Activated T-cell treated with anti-CD3 and anti-CD28 coated beads for 4 hours (primary cell): ENCODE measurements at regions not wholly inside any gene's neighbourhood (a gene's known extent, or its start where the extent isn't known, plus 50 kb on each side); places are given as distances from the start of the nearest gene placed in this dataset.
"Not testable (repeated sequence)": the region's sequence is repeated elsewhere in the genome, so short reads cannot be mapped to it uniquely, and the experiment has no call there.

ENCODE experiments used
- DNase-seq: peaks from one replicate; pipeline ENCODE4 v3.0.0-alpha.2; 2020

- DNase-seq, result no peak
These were observed 103.1 kb downstream of the KIF4B start for GRCh38 chr5:155116456-155117251.

DNA sequence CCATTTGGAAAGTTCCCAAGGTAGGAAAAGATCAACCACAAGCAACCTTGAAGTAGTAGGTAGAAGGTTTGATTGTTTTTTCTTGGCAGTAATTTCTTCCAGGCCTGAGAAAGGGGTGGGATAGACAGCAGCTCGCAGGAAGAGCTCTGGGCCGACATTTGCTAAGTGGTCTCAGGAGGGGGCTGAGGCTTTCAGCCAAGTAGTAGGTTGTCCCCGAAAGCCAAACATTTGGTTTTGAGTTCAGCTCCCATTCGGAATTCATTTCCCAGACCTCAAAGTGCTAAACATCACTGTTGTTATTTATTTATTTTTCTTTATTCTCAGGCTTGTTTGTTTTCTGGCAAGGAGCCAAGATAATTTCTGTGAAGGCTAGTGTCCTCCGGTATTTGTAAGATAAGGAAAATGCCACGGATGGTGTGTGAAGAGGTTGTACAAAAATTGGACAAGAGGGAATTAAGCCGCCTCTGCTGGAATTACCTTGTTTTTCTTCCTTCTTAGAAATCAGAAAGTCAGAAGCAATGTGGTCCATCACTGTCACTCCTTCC is 112.1 kb downstream of the KIF4B start:
- no peak for DNase-seq

DNA sequence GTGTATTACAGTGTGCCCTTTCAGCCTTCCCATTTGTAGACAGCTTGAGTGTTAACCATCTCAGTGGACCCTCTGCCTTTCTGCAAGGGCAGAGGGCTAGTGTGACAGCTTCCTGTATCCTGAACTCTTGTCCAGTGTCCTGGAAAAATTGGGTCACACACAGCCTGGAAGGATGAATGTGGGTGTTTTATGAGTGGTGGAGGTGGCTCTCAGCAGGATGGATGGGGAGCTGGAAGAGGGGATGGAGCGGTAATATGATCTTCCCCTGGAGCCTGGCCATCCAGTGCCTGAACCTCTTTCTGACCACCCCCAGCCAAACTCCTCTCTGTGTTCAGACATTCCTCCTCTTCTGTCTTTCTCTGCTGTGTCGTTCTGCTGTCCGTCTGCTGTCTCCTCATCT is 113.0 kb downstream of the KIF4B start:
- DNase-seq, result no peak

DNA sequence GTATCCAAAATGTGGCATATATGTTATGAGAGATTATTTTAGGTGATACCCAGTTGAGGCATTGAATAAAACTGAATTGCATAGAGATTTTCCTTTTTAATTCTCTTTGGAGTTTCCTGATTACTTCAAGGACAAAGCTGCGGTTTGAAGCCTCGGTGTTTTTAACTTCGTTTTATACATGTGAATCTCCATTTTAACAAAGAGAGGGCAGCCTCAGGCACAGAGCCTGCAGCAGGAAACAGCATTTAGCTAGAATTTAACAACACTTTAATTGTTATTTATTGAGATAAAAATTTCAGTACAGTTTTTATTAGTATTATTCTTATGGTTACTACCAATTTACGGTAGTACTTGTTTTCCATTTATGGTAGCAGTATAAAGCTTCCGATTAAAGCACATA is 114.0 kb downstream of the KIF4B start:
- no peak for DNase-seq

- no peak for DNase-seq
These were observed 115.4 kb downstream of the KIF4B start for GRCh38 chr5:155128786-155129512.

DNA sequence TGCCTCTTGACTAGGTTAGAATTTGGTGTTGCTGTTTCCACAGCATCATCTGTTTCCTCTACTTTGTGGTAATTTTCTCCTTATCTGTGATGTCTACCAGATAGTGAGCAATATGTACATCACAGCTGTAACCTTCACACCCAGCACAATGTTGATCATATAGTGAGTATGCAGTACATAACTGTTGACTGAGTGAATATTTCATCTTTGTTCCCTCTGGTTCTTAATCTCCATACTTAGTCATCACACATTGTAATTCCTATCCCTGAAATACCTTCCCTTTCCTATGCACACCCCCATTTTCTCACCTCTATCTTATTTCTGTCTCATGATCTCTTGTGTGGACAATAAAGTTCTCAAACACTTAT is 115.9 kb downstream of the KIF4B start:
- DNase-seq, result no peak

- DNase-seq, result no peak
These were observed 120.6 kb downstream of the KIF4B start for GRCh38 chr5:155134130-155134529.

GRCh38 chr5:155136216-155136850 is 122.8 kb downstream of the KIF4B start:
- DNase-seq, result no peak

DNA sequence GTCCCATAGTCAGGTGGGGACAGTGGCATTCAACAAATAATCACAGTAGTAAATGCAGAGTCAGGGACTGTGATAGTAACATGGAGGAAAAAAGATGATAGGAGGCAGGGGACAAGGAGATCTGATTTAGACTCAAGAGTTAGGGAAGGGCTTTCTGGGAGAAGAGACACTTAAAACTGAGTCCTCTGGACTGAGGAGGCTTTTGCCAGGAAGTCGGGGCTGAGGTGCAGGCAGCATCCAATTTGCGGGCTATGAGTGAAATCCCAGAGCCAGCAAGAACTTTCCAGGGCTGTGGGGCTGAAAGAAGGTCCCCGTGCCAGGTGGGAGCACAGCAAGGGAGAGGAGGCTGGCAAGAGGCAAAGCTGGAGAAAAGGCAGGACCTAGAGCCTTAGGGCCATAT is 124.1 kb downstream of the KIF4B start:
- DNase-seq, result no peak

GRCh38 chr5:155140646-155141045 is 127.1 kb downstream of the KIF4B start:
- DNase-seq, result no peak

DNA sequence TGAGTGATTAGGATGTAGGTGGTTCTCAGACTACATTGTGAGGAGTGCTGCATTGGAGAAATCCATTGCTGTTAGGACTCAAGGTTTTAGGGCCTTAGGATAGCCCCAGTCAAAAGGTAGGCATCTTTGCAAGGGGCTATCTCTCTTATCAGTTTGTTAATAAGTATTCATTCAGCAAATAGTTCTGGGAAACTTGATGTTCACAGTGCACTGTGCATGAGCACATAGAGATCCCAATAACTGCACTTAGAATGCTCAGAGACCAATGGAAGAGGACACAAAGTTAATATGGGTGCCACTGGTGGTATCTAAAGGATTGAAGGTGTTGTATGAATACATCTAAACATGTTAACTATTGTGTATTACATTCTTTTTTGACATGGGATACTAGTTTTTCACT is 131.4 kb downstream of the KIF4B start:
- no peak for DNase-seq

DNA sequence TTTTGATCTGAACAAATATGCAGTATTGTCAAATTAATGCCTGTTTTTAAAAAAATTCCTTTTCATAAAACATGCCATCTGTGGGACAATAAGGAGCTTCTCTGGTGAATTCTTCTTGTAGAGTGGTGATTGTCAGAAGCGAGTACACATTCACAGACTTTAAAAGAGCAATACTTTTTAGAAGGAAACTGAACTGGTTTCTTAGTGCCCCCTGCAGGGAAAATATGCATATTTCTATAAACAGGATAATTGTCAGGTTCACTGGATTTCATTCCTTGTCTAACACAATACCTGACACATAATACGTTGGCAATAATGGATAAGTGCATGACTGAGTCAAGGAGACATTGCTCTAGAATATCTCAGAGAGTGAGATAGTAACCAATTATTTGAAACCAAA is 133.7 kb downstream of the KIF4B start:
- no peak for DNase-seq

- no peak for DNase-seq
These were observed 135.1 kb downstream of the KIF4B start for GRCh38 chr5:155148694-155149093.

DNA sequence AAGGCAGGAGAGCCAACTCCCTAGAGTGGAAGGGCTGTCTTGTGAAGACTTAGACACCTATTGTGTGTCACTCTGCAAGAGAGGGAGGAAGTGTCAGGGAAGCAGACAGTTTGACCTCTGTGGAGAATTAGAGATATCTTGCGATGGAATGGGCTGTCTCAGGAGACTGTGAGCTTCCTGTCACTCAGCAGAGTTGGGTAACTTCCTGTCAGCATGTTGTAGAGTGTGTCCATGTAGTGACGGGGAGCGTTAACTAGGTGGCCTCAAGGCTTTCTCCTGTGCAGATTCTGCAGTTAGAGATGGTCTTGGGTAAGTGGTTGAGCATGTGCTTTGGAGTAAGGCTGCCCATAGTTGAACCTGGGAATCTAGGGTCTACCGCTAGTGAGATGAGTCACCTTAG is 136.5 kb downstream of the KIF4B start:
- DNase-seq, result no peak

GRCh38 chr5:155154973-155155372 is 141.4 kb downstream of the KIF4B start:
- DNase-seq, result no peak

GRCh38 chr5:155163084-155163483 is 149.5 kb downstream of the KIF4B start:
- DNase-seq, result not testable (repeated sequence)

- DNase-seq, result no peak
These were observed 154.2 kb downstream of the KIF4B start for GRCh38 chr5:155167736-155168135.

GRCh38 chr5:155181542-155181941 is 168.0 kb downstream of the KIF4B start:
- no peak for DNase-seq

- no peak for DNase-seq
These were observed 175.9 kb downstream of the KIF4B start for GRCh38 chr5:155189476-155189875.

DNA sequence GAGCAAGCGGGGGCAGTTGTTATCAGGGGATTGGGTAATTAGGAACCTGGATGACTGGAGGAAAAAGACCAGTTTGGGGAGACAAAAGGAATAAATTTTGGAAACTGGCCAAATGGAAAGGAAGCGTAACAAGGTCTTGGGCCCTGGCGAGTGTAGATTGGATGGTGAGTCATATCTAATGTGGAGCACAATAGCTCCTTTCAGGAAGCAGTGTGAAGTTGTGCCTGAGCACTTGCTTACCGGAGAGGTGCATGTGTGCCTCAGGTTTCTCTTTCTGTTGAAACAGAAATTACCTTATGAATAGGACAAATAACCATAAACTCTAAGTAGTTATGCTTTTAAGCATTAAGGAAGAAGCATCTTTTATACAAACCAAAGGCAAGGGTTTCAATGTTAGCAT is 176.4 kb downstream of the KIF4B start:
- DNase-seq, result no peak

DNA sequence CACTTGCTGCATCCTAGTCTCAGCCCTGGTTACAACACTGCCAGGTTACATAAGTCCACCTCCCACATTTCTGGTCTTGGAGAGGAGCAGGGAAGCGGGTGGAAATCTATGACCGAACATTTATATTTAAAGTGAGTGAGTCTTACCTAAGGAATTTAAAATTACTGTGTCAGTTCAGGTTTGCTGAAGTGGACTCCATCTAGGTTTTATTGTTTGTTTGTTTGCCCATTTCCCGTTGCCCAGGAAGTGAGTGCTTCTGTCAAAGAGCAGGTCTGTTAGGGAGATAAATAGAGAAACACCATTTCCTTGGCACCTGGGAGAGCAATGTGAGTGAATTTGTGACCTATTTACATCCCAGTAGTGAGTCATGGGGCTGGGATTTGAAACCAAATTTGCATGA is 179.5 kb downstream of the KIF4B start:
- DNase-seq, result no peak

DNA sequence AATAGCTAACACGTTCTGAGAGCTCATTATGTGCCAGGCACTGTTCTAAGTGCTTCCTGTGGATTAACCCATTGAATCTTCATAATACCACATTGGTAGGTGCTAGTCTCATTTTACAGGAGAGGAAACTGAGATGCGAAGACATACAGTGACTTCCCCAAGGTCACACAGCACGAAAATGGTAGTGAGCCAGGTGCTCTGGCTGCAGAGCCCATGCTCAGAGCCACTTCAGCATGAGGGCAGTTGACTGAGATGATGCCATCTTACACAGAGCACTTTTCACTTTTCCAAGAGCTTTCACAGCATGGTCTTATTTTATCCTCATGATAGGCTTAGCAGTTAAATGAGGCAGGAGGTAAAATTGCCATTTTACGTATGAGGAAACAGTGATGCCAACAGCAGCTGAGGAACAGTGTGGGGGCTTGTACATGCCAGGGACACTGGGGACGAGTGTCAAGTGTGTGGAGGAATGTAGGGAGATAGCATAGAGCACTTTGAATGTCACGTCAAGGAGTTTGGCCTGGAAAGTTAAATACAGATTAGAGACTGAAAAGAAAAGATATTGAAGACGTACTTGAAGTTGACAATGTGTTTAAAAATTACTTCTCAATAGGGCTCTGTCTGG is 180.0 kb downstream of the KIF4B start:
- DNase-seq, result no peak

- DNase-seq, result no peak
These were observed 187.1 kb downstream of the KIF4B start for GRCh38 chr5:155200608-155201007.
